GM18505 (cell line): ENCODE measurements at regions not wholly inside any gene's neighbourhood (a gene's known extent, or its start where the extent isn't known, plus 50 kb on each side); places are given as distances from the start of the nearest gene placed in this dataset.

Source experiments
- ATAC-seq: cut with Tn5 transposase; IDR thresholded peaks from one replicate; pipeline ENCODE4 v1.9.1; 2021; ENCODE audit not compliant: unreplicated experiment
- POLR2A ChIP-seq: IDR thresholded peaks from 4 replicates; pipeline ENCODE4 v1.6.1; 2011; ENCODE audit warnings: borderline replicate concordance; ENCODE audit not compliant: insufficient read depth, insufficient read length; ENCODE audit errors: extremely low read depth

GRCh38 chr13:26829716-26830115, 69.1 kb upstream of the GPR12 start:
- TF ChIP-seq POLR2A = no peak
- no peak for ATAC-seq

- TF ChIP-seq POLR2A = no peak
- ATAC-seq = no peak
These were observed 64.0 kb upstream of the GPR12 start for GRCh38 chr13:26824581-26824980.

GRCh38 chr13:26822146-26822545, 61.6 kb upstream of the GPR12 start:
- ATAC-seq = no peak

GRCh38 chr13:26821672-26822071, 61.1 kb upstream of the GPR12 start:
- ATAC-seq = no peak
- no peak for TF ChIP-seq POLR2A

More at GRCh38 chr13:26822146-26822545, 61.6 kb upstream of the GPR12 start:
- no peak for TF ChIP-seq POLR2A

GRCh38 chr13:26820871-26821270, 60.3 kb upstream of the GPR12 start:
- no peak for ATAC-seq
- no peak for TF ChIP-seq POLR2A

GRCh38 chr13:26819046-26819445, 58.5 kb upstream of the GPR12 start:
- no peak for ATAC-seq
- no peak for TF ChIP-seq POLR2A

GRCh38 chr13:26816881-26817280, 56.3 kb upstream of the GPR12 start:
- no peak for TF ChIP-seq POLR2A
- ATAC-seq = no peak

GRCh38 chr13:26813980-26814348, 53.4 kb upstream of the GPR12 start:
- no peak for ATAC-seq
- TF ChIP-seq POLR2A = no peak

- TF ChIP-seq POLR2A = no peak
- no peak for ATAC-seq
These were observed 52.9 kb upstream of the GPR12 start for GRCh38 chr13:26813321-26813979.

- TF ChIP-seq POLR2A = no peak
These were observed 51.0 kb upstream of the GPR12 start for GRCh38 chr13:26811581-26811980.

More at GRCh38 chr13:26811581-26811980, 51.0 kb upstream of the GPR12 start:
- ATAC-seq = no peak
